GM19372 (cell line): ENCODE measurements at regions not wholly inside any gene's neighbourhood (a gene's known extent, or its start where the extent isn't known, plus 50 kb on each side); places are given as distances from the start of the nearest gene placed in this dataset.

Experiments
- ATAC-seq: cut with Tn5 transposase; IDR thresholded peaks from one replicate; pipeline ENCODE4 v1.9.1; 2021; ENCODE audit warnings: mild to moderate bottlenecking, low read depth, moderate library complexity; ENCODE audit not compliant: unreplicated experiment

DNA sequence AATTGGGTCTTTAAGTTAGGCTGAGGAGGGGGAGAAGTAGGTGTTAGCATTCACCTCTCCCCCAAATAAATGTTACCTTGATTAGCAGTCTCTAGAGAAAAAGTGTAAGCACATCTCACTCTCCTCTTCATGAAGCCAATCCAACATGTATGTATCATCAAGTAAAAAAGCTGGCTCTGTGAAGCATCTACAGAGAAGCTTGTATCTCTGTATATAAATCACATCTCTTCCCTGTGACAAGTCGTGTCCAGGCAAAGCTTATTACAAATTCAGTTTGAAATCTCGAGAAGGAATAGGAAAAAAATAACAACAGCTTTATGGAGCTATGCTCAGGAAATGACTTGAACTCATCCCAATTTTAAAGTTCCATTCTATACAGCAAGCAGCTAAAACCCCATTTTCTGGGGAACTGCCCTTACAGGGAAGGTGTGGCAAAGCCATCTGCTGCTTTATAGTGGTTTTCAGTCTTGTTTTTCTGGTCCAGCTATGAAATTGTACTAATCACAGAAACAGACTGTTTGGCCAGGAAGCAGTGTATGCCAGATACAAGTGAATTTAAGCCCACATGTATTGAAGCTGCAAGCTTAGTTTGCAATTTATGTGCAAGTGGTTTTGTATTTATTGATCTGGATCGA, 313.3 kb upstream of the NOCT start:
- ATAC-seq, result no peak

DNA sequence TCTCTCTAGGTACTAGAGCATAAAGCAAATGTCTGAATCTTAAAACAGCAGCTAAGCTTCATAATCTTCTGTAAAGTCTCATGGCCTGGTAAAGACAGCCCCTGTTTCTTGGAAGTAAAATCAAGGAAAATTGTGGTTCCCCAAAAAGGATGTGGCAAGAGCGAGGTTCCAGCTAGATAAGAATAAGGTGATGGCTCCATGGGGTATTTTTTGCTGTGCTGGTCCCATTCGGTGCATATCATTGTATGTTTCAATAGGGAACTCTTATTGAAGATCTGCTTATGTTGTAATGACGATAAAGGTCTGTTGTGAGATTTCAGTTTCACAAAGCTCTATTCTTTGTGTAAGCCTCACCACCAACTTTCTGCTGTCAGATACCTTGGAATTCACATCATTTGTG, 316.9 kb upstream of the NOCT start:
- ATAC-seq, result no peak

DNA sequence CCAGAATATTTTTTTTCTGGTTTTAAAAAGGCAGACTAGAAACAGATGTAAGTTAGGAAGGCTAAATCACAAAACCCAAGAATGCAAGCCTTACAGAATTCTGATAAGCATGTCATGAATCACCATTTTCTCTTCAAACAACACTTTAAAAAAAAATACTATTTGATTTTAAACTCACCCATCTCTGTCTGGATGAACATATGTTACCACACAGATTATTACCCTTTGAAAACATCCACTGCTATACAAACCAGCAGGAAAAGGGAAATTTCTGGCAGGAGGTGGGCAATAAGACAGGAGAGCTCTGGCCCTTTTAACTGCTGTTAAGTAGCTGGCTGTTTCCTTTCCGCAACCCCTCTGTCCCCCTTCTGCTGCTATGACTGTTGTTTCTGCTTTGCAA, 317.7 kb upstream of the NOCT start:
- no peak for ATAC-seq

DNA sequence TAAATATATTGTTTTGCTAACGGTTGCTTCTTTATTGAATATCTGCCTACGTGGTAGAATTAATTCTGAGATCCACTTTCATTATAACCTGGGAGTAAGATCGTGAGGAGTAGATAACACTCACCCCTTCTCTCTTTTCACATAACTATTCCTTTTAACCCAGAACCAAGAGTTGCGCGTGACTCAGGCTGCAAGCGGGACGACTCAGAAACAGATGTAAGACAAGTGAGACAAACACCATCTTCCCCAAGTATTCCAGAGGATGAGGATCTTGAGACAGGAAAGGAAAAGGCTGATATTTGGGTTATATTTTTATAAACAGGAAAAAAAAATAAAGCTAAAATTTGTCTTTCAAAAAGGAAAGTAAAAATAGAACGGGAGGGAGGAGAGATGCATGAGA, 318.8 kb upstream of the NOCT start:
- ATAC-seq, result no peak

DNA sequence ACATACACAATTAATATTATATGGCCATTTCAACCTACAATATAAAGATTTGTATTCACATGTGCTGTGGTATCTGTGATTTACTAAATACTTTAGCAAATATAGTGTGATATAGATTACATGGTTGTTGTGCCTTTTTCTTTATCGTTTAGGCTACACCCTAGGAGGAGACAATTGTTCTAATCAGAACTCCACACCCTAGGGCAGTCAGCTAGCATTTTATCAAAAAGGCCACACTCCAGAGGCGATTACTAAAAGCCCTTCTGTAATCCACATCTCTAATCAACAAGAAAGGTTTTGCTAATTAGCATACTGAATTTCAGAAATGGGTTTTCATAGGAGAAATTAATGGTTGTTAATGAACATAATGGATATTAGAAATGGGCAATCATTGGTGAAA, 319.5 kb upstream of the NOCT start:
- no peak for ATAC-seq

DNA sequence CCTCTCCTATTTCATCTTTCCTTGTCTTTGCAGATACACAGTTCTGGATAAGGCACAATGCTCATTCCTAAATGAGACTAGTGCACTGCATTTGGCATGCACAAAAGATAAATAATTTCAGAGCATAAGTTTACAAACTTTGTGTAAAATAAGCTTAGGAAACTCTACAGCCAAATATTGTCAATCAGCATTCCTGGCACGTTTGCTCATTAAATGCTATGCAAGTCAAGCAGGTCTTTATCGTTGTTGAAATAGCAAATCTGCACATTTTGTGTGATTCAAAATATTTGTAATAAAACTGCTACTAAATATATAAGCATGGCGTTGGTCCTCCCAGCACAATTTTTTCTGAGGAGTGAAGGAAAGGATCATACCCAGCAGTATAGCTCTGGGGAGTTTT, 322.1 kb upstream of the NOCT start:
- ATAC-seq, result no peak

DNA sequence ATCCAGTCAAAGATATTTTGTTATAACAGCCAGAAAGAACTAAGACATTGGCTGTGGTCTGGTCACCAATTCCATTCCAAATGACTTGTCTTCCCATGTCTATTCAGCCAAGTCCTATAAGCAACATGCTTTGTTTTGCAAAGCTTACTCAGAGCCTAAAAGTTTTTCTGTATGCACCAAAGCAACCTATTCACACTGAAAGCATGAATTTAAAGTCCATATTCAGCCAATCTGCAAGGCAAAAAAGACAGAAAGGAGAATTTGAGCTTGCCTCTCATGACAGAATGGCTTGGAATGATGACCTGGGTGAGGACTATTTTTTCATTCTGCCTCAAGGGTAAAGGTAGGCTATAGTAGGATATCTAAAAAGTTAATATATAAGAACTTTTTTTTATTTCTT, 323.2 kb upstream of the NOCT start:
- ATAC-seq, result no peak

DNA sequence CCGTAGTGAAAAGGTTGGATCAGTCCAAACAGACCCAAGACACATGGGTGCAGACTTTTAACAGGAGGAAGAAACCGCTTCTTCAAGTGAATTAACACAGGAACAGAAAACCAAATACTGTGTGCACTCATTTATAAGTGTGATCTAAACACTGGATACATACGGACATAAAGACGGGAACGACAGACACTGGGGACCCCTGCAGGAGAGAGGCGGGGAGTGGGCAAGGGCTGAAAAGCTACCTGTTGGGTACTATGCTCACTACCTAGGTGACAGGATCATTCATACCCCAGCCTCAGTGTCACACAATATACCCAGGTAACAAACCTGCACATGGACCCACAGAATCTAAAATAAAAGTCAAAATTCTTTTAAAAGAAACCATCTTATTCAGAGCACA, 326.0 kb upstream of the NOCT start:
- no peak for ATAC-seq

DNA sequence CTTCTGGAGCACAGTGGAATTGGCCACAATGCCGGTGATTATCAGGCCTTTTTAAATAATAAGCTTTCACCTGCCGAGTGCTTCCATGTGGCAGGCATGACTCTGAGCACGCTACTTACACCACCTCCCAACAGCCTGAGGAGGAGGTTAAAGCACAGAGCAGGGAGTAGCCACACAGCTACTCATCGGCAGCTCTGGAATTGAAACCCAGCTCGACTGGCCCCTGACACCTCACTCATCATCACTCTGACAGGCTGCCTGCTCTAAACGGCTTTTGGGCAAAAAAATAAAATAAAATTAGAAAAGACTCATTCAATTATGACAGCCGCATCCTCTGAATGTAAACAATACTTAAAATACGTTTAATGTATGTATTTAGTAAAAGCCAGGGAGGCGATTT, 326.4 kb upstream of the NOCT start:
- no peak for ATAC-seq

DNA sequence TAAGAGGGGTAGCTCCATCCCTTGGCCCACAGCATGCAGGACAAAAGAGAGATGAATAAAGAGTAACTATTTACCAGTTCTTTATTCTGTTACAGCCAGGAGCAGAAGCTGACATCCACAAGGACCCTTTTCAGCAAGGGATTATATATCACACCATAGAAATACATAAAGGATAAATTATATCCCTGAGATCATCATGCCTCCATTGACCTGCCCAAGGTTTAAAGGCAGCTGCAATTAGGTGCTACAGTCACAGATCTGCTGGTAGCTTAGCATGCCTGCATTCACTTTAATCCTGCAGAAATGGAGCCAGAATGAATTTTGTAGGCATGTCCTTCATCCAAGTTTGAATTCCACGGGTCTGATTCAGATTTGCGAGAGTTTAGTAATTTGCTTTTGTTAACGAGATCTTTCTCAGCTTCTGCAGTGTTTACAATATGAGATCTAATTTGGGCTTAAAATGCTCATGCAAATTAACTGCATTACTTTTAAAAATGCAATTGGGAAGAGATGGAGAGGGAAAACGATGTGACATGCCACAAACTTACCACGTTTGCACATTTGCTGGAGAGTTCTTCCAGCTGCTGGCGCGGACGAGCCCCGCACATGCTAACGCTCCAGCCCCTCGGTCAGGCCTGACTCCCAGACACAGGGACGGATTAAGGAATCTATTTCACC, 327.0 kb upstream of the NOCT start:
- ATAC-seq, result no peak

DNA sequence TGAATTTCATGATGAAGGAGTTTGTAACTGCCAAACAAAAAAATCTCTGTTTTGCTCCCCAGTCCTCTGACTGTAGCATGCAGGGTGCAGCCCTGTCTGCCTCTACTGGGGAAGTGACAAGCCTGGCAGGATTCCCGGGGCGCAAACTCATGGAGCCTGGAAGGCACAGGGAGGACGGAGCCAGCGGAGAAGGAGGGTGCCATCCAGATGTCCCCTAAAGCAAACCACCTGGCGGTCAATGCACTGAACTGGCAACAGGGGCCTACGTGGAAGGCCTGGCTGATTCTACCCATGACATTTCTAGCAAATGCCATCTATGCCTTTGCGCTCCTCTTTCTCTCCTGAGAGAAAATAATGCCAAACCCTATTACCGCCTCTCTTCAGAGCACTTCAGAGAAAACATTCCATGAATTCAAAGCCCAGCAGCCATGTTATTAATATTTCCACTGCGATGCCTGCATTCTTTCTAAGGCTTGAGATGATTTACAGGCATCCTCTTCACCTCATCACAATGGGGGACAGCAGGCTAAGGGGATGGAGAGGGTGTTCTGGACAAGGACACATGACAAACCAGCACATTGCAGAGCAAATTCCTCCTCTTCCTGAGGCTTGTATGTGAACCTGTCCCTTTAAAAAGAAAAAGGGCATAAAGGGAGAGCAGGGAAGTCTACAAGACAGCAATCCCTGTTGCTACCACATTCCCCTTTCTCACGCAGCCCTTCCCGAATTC, 329.3 kb upstream of the NOCT start:
- no peak for ATAC-seq

DNA sequence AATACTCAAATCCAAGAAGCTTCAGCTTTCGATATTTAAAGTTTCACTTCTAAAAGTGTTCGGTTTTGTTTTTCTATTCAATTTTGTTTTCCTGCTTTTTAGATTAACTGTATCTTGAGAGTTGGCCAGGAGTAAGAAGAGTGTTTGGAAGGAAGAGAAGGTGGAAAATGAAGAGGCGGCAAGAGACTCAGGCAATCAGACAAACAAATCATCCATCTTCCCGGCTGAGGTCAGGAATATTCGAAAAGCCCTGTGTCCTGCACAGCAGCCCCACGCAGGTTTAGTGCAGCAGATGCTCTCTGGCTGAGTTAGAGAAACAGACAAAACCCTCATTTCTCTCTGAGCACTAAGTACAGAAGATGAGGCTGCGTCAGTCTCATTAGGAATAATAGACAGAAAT, 330.3 kb upstream of the NOCT start:
- no peak for ATAC-seq

DNA sequence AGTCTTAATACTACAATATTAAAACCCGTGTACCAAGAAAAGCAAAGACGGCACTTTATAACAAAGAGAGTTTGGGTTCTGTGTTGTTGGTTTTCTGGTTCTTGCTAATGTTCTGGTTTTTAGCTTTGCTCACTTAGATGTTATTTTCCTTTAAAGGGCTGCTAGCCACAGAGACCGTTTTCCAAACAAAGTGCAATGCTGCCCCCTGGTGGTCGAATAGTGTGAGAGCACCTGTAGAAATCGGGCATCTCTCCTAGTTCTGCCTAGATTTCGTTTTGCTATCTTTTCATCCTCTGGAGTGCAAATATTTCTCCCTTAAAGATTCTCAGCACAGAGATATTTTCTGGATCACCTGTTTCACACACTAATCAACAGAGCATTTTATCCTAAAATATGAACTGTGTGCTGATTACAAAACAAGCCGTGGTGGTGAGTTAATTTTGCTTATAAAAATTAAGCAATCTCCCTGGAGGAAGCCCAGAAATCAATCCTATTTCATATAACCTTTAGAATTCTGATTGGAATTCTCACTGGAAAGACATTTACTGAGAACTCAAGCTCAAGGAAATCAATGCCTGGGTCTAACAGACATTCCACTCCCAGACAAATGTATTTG, 334.5 kb upstream of the NOCT start:
- ATAC-seq, result peak; percentile 90

DNA sequence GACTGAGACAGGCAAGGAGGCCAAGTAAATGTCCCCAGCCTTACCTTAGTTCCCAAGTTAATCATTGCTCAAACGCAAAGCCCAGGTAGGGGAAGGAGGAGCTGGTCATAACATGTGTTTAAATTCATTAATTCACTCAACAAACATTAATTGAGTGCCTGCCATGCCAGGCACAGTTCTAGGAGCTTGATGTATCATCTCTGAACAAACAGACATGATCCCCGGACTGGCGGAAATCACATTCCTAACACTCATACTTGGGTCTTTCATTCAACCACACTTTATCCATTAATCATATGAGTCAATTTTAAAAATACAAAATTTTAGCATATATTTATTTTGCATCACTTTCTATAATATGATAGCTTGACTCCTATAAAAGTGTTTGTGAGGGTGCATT, 335.3 kb upstream of the NOCT start:
- no peak for ATAC-seq

DNA sequence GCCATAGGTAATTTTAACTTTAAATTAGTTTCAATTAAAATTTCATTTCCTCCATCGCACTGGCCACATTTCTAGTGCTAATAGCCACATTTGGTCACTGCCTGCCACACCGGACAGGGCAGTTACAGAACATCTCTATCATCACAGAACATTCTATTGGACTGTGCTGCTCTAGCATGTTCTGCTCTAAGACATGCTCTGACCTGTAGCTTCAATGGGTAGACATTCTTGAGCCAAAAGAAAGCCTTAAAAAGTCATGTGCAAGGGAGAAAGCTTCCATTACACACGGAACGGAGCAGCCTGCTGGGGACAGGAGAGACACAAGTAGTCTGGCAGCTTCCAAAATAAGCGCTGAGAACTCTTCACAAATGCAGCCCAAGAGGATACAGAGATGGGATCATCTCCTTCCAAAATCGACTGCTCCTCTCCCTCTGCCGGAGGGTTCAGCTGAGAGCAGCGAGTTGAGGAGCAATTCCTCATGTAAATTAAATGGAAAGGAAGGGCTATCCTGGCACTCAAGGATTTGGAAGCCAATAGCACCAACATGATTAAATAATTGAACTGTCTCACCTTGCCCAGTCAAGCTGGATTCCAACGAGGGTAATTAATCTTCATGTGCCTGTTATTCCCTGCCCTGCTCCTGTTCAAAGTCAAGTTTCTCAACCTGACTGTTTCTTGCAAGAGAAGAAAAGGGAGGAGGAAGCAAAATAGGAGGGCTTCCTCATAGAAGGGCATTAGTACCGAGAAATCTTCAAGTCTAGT, 336.4 kb upstream of the NOCT start:
- no peak for ATAC-seq

DNA sequence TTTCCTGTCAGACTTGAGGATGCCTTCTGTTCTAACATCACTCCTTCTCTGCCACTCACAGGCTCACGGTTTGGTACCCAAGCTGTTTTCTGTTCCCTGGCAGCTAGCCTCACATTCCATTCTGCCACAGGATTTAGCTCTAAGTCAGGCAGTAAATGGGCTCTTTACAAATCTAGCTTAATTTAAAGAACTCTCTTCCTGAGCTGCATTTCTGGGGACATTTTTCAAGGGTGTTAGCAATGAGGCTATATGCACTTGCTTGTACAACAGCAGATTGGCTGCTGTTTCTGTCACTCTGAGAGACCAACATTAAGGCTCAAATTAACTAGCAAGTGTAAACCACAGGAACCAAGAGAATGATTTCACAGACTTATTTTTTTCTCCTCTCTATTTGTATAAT, 337.8 kb upstream of the NOCT start:
- no peak for ATAC-seq

DNA sequence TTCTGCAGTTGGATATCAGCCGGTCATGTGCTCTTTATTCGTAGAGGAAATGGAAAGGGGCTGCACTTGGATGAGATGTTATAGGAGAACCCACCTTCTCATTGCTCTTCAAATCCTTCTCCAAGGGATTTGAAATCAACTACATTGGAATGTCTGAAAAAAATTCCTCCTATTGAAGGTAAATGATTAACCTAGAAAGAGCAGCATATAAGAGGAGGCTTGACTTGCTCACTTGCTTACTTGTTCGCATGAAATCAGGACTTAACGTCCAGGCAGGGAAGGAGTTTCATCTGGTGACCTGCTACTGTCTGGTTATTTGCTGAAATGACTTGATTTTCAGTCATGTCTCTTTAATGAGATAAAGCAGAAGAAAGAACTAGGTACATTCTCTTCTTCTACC, 338.4 kb upstream of the NOCT start:
- ATAC-seq, result no peak

DNA sequence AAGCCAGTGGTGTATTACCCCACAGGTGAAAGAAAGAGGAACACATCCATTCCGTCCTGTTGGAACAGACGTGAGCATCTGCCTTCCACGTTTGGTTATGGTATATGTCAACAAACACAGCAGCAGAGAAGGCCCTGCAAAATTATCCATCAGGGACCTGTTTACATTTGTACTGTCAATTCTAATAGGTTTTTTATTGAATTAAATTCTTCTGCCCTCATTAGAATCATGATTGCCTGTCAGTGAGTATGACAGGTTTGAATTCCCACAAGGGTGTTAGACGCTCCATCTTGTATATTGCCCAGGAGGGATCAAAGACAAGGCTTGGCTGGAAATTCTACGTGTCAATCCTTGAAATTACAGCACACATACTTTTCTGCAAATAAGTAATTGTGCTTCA, 339.9 kb upstream of the NOCT start:
- ATAC-seq, result no peak

DNA sequence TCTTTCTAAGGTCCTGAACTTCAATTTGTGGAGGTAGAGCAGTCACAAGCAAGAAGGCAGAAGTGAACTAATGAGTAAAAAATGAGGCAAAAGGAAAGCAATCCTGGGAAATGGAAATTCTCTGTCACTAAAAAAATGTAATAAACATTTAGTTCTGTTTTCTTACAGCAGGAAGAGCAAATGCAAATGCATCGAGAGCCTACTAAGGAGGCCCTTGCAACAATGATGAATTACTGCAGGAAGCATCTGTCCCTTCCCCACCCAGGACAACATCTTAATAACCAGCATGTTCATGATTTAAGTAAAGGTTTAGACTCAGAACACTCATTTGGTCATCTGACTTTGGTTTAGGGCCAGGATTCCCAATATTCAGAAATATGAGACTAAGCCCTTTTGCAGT, 341.4 kb upstream of the NOCT start:
- ATAC-seq, result no peak

DNA sequence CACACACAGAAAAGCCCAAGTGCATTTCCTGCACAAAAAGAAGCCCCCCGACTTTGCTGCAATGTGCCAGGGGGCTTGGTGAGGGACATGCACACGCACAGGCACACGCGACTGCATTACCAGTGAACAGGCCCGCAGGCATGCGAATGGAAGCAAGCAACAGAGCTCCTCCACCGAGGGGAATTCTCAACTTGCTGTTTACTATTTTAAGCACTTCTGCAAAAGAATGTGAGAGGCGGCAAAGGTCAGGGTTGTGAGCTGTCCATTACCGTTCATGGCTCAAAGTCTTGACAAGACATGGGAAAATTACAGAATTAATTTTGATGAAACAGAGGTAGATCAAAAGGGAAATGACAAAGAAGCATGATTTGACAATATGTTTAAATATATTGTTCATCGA, 342.5 kb upstream of the NOCT start:
- peak; percentile 46 for ATAC-seq
